ENCODE measurements at regions not wholly inside any gene's neighbourhood (a gene's known extent, or its start where the extent isn't known, plus 50 kb on each side); places are given as distances from the start of the nearest gene placed in this dataset.

DNA sequence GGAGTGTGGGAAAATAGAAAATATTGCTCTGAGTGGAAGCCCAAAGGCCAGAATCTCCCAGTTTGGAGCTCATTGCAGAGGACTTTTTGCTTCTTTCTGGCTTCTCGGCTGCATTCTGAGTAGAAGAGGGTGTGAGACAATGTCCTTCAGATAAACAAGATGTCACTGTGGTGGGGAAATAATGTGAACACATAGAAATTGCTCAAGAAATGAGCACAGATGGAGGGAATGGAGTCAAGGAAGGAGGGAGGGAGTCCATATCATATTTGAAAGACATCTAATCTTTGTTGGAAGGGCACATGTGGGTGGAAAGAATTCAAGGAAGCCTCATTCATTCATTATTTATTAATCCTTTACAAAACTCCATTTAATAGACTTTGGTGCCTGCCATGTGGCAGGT is 145.3 kb downstream of the FAM43A start:
- TF ChIP-seq CTCF (IDR thresholded peaks at IDR 0.05; ENCODE audit: low read depth, low read length, missing control alignments): no peak
- H3K4me3 ChIP-seq (ENCODE audit: low read depth, low read length): no peak overlapping the region
- DNase-seq (ENCODE audit: low read depth): no peak

DNA sequence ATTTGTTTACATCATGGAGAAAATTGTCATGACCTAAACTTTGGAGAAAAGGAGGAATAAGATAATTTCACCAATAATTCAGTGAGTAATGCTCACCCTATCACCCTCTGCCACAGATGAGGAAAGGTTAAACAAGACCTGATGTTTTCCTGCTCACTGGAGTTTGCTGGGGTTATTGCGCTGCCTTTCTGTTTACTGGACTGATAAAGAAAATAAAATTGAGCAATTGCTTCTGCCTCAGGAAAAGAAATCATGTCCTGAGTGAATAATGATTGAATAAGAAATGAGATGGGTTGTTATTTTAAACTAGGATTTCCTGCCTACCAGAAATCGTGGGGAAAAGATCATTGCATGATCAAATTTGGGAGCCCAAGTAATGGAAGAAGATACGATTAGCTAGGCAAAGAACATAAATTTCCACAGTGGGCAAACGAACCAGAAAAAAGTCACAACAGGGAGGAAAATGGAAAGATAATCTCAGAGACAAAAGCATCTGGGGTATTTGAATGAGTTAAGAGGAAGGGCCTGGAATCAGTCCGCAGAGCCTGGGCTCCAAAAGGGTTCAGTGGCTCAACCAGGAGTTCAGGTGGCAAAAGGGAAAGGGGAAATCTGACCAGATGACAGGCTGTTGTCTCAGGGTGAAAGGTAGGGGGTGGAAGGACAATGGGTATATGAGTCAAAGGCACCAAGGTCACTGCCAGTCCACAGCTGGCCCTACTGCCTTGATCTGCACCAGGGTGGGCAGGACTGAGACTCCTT is 146.8 kb downstream of the FAM43A start:
- no peak overlapping the region for H3K4me3 ChIP-seq (ENCODE audit: low read depth, low read length)
- no peak for DNase-seq (ENCODE audit: low read depth)
- no peak for TF ChIP-seq CTCF (IDR thresholded peaks at IDR 0.05; ENCODE audit: low read depth, low read length, missing control alignments)

DNA sequence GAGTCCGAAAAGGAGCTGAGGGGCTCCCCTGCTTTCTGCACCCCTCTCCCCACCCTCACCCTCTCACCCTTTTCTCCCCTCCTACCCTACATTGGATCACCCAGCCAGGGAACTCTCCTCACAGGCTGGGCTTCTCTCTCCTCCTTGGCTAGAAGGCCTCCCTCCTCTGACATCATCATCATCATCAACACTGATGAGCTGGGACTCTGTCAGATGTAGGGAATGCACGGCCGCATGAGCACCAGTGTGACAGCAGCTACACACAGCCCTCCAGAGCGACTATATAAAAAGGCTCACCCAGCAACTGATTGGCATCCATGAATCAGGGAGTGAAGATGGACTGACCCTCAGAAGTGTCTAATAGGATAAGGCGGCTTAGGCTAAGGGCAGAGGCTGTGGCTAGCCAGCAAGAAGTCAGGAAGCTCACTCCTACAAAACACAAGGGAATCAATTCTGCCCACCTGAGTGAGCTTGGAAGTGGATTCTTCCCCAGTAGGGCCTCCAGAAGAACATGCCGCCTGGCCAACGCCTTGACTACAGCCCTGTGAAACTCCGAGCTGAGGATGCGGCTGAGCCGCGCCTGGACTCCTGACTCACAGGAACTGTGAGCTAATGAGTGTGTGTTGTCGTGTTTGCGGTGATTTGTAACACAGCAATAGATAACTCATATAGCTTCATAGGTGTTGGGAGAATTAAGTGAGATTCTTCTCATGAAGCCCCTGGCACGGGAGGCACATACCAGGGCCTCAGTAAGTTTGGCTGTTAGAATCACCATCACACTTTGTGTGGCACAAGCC is 147.6 kb downstream of the FAM43A start:
- DNase-seq (ENCODE audit: low read depth): no peak
- no peak overlapping the region for H3K4me3 ChIP-seq (ENCODE audit: low read depth, low read length)
- no peak for TF ChIP-seq CTCF (IDR thresholded peaks at IDR 0.05; ENCODE audit: low read depth, low read length, missing control alignments)

DNA sequence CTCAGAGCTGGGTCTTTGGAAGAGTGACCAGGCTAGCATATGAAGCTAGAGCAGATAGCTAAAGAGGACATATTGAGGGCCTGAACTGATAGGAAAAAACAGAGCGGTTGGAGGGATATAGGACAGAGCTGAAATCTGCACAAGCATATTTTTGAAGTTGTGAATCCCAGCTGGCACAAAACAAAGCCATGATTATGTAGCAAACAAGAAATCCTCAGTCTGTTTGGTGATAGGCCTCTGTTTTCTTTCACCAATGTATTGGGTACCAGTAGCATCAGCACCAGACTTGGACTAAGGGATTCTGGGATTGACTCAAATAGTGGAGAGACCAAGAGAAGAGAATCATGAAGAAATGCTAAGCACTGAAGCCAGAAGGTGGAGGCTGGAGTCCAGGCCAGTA is 151.0 kb downstream of the FAM43A start:
- no peak overlapping the region for H3K4me3 ChIP-seq (ENCODE audit: low read depth, low read length)
- no peak for TF ChIP-seq CTCF (IDR thresholded peaks at IDR 0.05; ENCODE audit: low read depth, low read length, missing control alignments)
- no peak for DNase-seq (ENCODE audit: low read depth)

GRCh38 chr3:194837457-194838127 is 151.9 kb downstream of the FAM43A start:
- H3K4me3 ChIP-seq (ENCODE audit: low read depth, low read length): no peak overlapping the region
- no peak for DNase-seq (ENCODE audit: low read depth)
- TF ChIP-seq CTCF (IDR thresholded peaks at IDR 0.05; ENCODE audit: low read depth, low read length, missing control alignments): no peak

DNA sequence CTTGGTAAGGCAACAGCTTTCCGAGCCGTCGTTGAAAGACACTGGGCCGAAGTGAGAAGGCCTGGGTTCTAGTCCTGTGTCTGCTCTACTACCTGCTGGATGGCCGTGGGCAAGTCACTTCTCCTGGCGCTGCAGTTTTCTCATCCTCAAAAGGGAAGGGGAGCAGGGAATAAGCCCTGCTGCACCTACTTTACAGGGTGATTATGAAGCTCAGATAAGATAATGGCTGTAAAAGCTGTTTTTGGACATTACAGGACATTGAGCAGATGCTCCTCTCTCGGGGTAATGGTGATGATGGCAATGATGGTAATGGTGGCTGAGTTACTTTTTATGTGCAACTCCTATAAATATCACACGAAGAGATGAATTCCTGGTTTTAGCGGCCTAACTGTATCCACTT is 152.6 kb downstream of the FAM43A start:
- no peak overlapping the region for H3K4me3 ChIP-seq (ENCODE audit: low read depth, low read length)
- no peak for TF ChIP-seq CTCF (IDR thresholded peaks at IDR 0.05; ENCODE audit: low read depth, low read length, missing control alignments)
- no peak for DNase-seq (ENCODE audit: low read depth)

Measured in GM12864 (cell line).